SJSA1 (cell line): ENCODE measurements at regions not wholly inside any gene's neighbourhood (a gene's known extent, or its start where the extent isn't known, plus 50 kb on each side); places are given as distances from the start of the nearest gene placed in this dataset.

Source experiments
- DNase-seq, 2 experiments: peaks; one replicate each; pipeline ENCODE4 v3.0.0-alpha.2; 2015 to 2020; ENCODE audit warnings: low spot score in 2 of 2, low read depth in 1 of 2
- H3K27ac ChIP-seq: fragments of 250-450 bp; sonication (Bioruptor Pico); 2 replicates; pipeline ENCODE4 v1.5.1; 2020; ENCODE audit warnings: mild to moderate bottlenecking, moderate library complexity
- H3K27me3 ChIP-seq: fragments of 250-450 bp; sonication (Bioruptor Pico); replicated peaks from 2 replicates; pipeline ENCODE4 v1.5.1; 2020; ENCODE audit warnings: mild to moderate bottlenecking, moderate library complexity
- H3K36me3 ChIP-seq: fragments of 250-450 bp; sonication (Bioruptor Pico); 2 replicates; pipeline ENCODE4 v1.5.1; 2020; ENCODE audit warnings: mild to moderate bottlenecking
- H3K4me1 ChIP-seq: fragments of 250-450 bp; sonication (Bioruptor Pico); replicated peaks from 2 replicates; pipeline ENCODE4 v1.6.1; 2021; ENCODE audit warnings: mild to moderate bottlenecking
- H3K4me3 ChIP-seq: fragments of 250-450 bp; sonication (Bioruptor Pico); 2 replicates; pipeline ENCODE4 v1.5.1; 2020; ENCODE audit warnings: mild to moderate bottlenecking
- H3K9me3 ChIP-seq: fragments of 250-450 bp; sonication (Bioruptor Pico); replicated peaks from 2 replicates; pipeline ENCODE4 v1.5.1; 2020; ENCODE audit warnings: mild to moderate bottlenecking

DNA sequence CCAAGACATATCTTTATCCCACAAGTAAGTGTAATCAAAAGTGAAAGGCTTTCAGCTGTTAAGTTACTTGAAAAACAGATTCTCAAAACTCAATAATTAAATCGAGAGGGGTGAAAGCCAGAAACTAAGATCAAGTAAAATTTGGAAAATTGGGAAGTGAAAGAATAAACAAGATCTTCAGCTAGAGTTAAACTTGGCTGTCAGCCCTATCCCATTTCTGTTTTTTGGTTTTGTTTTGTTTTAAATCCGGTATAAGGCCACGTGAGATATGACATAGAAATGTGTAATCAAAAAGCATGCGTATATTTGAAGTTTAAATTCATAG lies 856.8 kb downstream of the STIM2 start:
- no peak overlapping the region for H3K4me3 ChIP-seq
- H3K27ac ChIP-seq = no peak overlapping the region
- no peaks in the 10 kb centered on the region for H3K36me3 ChIP-seq
- no peaks in the 10 kb centered on the region for H3K4me1 ChIP-seq
- DNase-seq = no peak
- no peaks in the 10 kb centered on the region for H3K9me3 ChIP-seq
- H3K27me3 ChIP-seq = no peaks in the 10 kb centered on the region

DNA sequence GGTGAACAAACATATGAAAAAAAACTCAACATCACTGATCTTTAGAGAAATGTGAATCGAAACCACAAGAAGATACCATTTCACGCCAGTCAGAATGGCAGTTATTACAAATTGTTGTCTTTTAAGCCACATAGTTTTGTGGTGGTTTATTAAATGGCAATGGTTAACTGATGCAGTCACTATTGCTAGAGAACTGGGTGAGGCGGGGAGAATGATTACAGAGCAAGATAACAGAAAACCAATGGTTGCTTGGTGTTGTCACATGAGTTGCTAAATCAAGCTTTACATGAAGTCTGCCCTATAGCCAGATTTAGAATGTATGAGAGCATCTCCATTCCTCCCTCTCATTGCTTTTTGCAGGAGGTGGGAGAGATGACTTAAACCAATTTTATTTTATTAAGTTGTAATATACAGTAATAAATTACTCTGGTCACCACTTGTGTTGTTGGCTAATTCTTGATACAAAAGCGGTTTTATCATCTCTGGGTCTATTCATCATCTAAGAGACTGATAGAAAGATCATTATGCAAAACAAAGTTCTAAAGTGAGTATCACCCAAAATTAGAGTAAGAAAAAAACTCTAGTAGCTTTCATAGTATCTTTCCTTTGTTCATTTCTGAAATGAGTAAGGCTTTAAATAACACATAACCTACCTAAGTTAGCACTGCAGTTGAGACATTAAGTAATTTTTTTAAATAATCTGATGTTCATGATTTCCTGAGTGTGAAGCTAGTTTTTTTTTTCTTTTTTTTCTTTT lies 859.5 kb downstream of the STIM2 start:
- Histone ChIP-seq H3K27ac (no peak overlapping the region), H3K4me1 (no peaks in the 10 kb centered on the region), H3K36me3 (no peaks in the 10 kb centered on the region), H3K4me3 (no peak overlapping the region), H3K27me3 (no peaks in the 10 kb centered on the region), H3K9me3 (no peaks in the 10 kb centered on the region)
- no peak for DNase-seq

DNA sequence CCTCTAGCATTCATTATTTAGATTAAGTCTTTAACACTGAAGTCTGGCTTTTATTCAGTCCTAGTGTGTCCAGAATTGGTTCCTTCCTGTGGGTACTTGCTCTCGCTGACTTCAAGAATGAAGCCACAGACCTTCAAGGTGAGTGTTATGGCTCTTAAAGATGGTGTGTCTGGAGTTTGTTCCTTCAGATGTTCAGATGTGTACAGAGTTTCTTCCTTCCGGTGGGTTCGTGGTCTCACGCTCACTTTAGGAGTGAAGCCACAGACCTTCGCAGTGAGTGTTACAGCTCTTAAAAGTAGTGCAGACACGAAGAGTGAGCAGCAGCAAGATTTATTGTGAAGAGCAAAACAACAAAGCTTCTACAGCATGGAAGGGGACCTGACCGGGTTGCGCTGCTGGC lies 860.6 kb downstream of the STIM2 start:
- Histone ChIP-seq H3K4me3 (no peak overlapping the region), H3K27ac (no peak overlapping the region)

DNA sequence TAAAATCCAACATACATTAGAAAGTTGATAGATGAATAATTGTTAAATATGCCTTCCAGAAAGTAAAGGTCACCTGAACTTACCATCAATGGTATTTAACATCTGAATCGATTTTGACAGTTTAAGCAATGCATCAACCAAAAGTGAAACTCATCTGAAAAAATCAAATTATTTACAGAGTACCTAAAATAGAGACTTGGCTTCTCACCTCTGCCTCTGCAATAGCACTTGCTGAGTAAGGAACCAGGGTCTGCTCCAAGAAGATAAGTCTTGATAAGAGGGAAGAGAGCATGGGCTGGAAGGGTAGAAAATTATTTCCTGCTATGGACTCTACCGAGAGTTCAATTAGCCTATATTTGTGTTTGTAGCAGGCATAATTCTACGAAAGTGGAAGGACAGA lies 868.3 kb downstream of the STIM2 start:
- H3K4me1 ChIP-seq = no peaks in the 10 kb centered on the region
- no peak overlapping the region for H3K4me3 ChIP-seq
- H3K36me3 ChIP-seq = no peaks in the 10 kb centered on the region
- no peak for DNase-seq
- no peak overlapping the region for H3K27ac ChIP-seq
- no peaks in the 10 kb centered on the region for H3K27me3 ChIP-seq
- no peaks in the 10 kb centered on the region for H3K9me3 ChIP-seq

More for the DNA sequence above, 860.6 kb downstream of the STIM2 start:
- no peaks in the 10 kb centered on the region for H3K36me3 ChIP-seq
- no peaks in the 10 kb centered on the region for H3K9me3 ChIP-seq
- no peak for DNase-seq
- H3K4me1 ChIP-seq = no peaks in the 10 kb centered on the region
- H3K27me3 ChIP-seq = no peaks in the 10 kb centered on the region

DNA sequence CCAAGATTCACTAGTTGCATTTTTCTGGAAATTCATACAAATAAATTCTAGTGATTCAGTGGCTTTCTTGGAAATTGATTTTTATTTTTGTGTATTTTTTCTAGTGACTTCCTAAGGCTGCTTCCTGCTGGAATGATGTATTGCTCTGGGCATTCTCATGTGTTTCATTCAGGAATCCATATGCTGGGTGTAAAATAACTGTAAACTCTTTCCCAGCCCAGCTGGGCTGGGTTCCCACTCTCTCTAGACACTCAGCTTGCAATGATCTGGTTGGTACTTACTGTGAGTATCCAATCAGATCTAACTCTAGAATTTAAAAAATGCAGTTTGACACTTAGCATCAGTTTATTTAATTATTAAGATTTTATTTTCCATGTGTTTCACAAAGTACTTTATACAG lies 882.2 kb downstream of the STIM2 start:
- H3K9me3 ChIP-seq = no peaks in the 10 kb centered on the region
- H3K4me1 ChIP-seq = no peaks in the 10 kb centered on the region
- DNase-seq = no peak
- H3K27ac ChIP-seq = no peak overlapping the region
- no peak overlapping the region for H3K4me3 ChIP-seq
- no peaks in the 10 kb centered on the region for H3K36me3 ChIP-seq
- no peaks in the 10 kb centered on the region for H3K27me3 ChIP-seq

DNA sequence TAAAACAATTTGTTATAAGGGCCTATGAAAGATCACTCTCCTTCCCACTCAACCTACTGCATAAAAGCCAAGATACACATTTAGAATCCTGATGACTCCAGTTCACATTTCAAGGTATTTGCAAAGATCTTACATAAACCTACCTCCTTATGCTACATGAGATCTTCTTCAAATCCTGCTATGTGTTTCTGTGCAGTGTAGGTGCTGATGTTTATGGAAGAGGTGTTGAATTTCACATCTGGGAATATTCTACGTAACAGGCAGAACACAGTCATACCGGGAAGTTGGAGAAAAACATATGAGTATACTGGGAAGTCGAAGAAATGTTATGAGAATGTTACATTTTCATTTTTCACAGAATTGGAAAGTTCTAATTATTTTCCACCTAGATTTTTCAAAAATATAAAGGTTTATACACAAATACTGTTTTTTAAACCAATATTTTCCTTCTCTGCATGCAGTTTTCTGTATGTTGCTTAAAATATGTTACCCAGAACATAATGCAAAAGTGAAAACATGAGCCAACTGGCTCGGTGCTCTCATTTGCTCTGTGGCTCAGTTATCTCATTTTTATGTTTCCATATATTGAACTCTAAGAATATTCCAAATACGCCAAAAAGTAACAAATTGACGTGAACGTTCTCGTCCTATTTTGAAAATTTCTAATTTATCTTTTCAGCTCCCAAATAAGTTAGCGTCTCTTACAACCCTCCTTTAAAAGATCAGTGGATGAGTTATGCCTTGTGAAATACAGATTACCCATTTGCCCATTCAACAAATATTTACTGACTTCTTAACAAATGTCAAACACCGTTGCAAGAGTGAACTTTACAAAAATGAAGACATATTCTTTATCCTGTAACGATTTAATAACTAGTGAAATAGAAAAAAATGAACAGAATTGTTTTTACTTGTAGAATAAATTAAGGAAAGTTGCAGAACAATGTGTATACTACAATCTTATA lies 899.3 kb downstream of the STIM2 start:
- Histone ChIP-seq H3K4me3 (no peak overlapping the region), H3K9me3 (no peaks in the 10 kb centered on the region), H3K27me3 (no peaks in the 10 kb centered on the region), H3K27ac (no peak overlapping the region), H3K4me1 (no peaks in the 10 kb centered on the region), H3K36me3 (no peaks in the 10 kb centered on the region)
- DNase-seq = no peak

DNA sequence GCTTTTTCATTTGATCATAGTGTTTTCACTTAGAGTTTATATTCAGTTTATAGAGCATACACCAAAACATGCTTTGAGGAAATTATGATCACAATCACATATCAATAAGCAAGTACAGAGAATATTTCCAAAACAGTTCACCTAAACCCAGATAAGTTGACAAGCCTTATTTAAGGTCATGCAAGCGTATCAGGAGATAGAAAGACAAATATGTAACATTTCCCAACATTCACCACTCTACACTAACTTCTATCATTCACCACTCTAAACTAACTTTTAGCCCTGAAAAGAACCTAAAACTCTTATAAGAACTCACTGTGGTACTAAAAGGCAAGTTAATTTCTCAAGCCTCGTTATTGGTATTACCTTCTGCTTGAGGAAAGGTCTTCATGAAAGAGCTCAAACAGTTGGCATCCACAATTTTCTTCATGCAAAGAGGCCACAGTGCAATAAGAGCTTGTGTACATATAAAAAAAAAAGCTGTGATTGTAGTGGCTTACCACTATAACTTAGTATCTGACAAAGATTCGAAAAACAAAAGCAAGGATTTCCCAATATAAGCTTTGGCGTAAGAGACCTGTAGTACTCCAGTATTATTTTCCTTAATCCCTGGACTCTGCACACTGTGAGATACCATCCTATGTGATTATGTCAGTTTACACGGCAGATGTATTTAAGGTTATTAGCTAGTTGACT lies 903.3 kb downstream of the STIM2 start:
- no peak overlapping the region for H3K27ac ChIP-seq
- H3K36me3 ChIP-seq = no peaks in the 10 kb centered on the region
- no peaks in the 10 kb centered on the region for H3K27me3 ChIP-seq
- no peaks in the 10 kb centered on the region for H3K9me3 ChIP-seq
- DNase-seq = no peak
- no peak overlapping the region for H3K4me3 ChIP-seq
- no peaks in the 10 kb centered on the region for H3K4me1 ChIP-seq

DNA sequence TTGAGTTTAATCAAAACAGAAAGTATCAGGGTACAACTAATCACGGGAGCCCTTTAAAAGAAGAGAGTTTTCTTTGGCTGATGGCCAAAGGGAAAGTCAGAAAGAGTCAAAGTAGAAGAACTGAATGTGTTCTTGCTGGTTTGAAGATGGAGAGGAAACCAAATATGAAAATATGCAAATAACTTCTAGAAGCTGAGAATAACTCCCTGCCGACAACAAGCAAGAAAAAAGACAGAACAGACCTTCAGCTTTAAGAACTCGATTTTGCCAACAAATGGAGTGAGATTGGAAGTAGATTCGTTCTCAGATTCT lies 903.8 kb downstream of the STIM2 start:
- Histone ChIP-seq H3K4me1 (no peaks in the 10 kb centered on the region), H3K27me3 (no peaks in the 10 kb centered on the region), H3K36me3 (no peaks in the 10 kb centered on the region), H3K27ac (no peak overlapping the region), H3K4me3 (no peak overlapping the region), H3K9me3 (no peaks in the 10 kb centered on the region)
- DNase-seq = no peak

DNA sequence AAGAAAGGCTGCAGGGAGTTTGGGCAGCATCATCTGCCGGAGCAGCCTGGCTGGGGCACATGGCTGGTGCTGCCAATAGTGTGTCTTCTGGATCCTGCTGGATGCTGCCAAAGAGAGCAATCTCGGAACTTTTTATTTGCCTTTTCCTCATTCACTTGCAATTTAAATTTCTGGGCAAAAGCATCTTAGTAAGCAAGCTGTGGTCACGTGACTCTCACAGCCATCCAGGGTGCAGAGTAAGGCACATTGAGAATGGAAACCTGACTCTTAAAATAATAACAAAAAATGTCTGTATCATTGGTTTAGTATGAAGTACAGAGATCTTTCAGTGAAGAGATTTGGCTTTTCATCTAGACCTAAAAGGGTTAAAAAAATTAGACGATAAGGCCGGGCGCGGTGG lies 910.3 kb downstream of the STIM2 start:
- no peak for DNase-seq
- no peak overlapping the region for H3K4me3 ChIP-seq
- H3K9me3 ChIP-seq = no peaks in the 10 kb centered on the region
- no peak overlapping the region for H3K27ac ChIP-seq
- H3K36me3 ChIP-seq = no peaks in the 10 kb centered on the region
- no peaks in the 10 kb centered on the region for H3K27me3 ChIP-seq
- no peaks in the 10 kb centered on the region for H3K4me1 ChIP-seq

DNA sequence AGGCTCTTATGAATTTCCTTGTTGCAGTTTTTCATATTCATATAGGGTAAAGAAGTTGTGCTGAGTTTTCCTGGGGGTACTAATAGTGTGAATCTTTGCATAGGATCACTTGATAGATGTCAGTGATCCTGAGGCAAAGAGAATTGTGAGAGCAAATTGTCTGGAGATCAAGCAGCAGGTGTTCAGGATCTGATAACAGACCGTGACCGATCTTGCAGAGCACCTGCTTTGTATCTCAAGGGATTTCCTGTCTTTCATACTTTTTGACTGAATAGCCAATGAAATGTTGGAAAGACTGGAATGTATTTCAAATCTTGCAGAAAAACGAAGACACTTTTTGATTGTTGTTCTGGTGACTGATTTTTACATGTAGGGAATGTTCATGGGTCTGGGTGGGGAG lies 914.5 kb downstream of the STIM2 start:
- no peaks in the 10 kb centered on the region for H3K27me3 ChIP-seq
- no peaks in the 10 kb centered on the region for H3K9me3 ChIP-seq
- H3K27ac ChIP-seq = no peak overlapping the region
- no peaks in the 10 kb centered on the region for H3K36me3 ChIP-seq
- no peak for DNase-seq
- no peak overlapping the region for H3K4me3 ChIP-seq
- H3K4me1 ChIP-seq = no peaks in the 10 kb centered on the region

DNA sequence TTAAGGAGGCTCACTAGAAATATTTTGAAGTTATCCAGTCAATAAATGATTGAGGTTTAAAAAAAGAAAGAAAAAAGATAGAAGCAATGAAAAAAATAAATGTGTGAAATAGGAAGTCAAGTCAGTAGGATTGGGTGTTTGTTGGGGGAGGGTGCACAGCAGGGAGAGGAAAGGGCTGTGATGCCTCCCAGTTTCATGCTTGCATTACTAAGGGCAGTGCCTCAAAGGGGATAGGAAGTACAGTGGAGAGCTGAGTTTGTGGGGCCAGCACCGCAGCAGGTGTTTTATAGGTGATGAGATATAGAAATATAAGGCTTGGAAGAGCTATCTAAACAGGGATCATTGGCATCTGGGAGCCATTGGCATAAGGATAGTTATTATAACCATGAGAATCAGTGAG lies 919.2 kb downstream of the STIM2 start:
- DNase-seq = no peak
- Histone ChIP-seq H3K4me1 (no peaks in the 10 kb centered on the region), H3K27ac (no peak overlapping the region), H3K4me3 (no peak overlapping the region), H3K36me3 (no peaks in the 10 kb centered on the region), H3K27me3 (no peaks in the 10 kb centered on the region), H3K9me3 (no peaks in the 10 kb centered on the region)

DNA sequence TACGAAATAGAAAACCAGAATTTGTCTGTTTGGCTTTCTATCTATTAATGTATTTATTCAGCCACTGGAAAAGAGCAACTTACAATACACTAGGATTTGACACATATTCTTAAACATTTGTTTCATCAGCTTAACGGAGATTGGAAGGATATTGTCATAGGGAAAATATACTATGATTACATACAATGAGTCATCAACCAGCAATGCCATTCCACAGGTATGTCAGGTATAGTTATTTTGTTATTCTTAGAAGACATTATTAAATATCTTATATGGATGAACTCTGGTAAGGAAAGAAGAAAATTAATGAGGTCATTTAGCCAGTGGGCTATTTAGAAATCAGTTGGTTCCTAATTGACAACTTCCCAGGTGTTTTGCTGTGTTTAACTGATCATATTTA lies 926.6 kb downstream of the STIM2 start:
- Histone ChIP-seq H3K36me3 (no peaks in the 10 kb centered on the region), H3K9me3 (no peaks in the 10 kb centered on the region), H3K4me3 (no peak overlapping the region), H3K27ac (no peak overlapping the region), H3K4me1 (no peaks in the 10 kb centered on the region), H3K27me3 (no peaks in the 10 kb centered on the region)
- no peak for DNase-seq

DNA sequence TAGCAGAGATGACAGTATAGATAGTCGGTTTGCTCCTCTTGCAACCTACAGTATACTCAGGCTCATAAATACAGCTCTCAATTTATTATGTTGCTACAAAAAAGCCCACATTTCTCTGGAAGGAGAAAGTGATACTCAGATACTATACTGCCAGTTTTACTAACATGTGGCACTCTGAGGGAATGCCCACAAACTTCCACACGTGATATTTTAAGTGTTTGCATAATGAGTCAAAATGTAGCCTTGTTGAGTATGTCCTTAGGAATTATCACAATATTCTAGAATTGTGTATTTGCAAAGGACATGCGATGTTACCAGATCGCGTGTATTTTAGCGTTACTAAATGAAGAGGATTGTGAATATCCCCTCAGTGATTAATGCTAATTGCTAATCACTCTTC lies 929.1 kb downstream of the STIM2 start:
- Histone ChIP-seq H3K27ac (no peak overlapping the region), H3K4me1 (no peaks in the 10 kb centered on the region), H3K9me3 (no peaks in the 10 kb centered on the region), H3K4me3 (no peak overlapping the region), H3K36me3 (no peaks in the 10 kb centered on the region), H3K27me3 (no peaks in the 10 kb centered on the region)
- no peak for DNase-seq

DNA sequence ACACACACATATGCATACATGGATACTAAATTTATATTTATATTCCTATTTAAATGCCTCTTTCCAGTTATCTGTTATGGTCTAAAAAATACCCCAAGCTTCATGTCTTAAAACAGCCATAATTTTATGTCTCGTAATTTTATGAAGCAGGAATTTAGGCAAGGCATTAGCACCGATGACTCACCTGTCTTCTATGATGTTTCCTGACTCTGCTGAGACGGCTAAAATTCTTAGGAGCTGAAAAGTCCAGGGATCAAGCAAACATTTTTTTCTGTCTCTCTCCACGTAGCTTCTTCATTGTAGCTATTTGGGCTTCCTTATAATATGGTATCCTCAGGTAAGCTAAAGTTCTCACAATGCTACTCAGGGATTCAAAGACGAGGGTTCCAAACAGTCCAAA lies 930.3 kb downstream of the STIM2 start:
- DNase-seq = no peak
- no peak overlapping the region for H3K27ac ChIP-seq
- no peaks in the 10 kb centered on the region for H3K9me3 ChIP-seq
- no peaks in the 10 kb centered on the region for H3K27me3 ChIP-seq
- H3K4me1 ChIP-seq = no peaks in the 10 kb centered on the region
- H3K4me3 ChIP-seq = no peak overlapping the region
- no peaks in the 10 kb centered on the region for H3K36me3 ChIP-seq
